ENCODE measurements at regions not wholly inside any gene's neighbourhood (a gene's known extent, or its start where the extent isn't known, plus 50 kb on each side); places are given as distances from the start of the nearest gene placed in this dataset.

DNA sequence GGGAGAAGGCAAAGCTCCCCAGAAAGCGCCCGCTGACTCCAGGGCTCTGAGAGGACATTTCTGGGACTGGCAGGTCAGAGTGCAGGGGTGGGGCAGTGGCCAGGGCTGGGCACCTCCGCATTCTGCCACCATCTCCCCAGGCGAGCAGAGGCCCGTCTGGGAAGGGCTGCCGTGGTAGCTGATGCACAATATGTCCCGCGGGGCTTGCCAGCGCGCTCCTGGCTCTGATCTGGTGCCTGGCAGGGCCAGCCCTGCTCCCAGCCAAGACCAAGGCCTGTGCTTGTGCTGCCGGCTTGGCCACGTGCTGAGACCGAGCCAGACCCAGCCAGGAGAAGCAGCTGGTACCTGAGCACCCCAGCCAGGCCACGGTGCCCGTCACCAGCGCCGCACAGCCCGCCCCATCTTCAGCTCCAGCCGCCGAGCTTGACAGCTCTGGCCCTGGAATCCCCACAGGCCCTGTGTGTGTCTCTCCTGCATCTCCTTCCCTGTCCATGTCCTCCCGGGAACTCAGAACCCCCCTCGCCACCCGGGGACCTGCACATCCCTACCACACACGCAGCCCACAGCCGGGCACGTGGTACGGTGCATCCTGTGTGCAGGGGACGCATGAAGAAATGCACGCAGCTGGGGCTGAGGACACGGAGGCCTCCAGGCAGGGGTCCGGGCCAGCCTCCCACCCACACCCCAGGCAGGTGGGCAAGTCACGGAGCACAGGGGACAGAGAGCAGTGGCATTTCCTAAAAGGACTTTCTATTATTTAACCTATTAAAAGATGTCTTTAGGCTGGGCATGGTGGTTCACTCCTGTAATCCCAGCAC lies 68.6 kb upstream of the C14orf180 start:
- TF ChIP-seq, protein P1, sequence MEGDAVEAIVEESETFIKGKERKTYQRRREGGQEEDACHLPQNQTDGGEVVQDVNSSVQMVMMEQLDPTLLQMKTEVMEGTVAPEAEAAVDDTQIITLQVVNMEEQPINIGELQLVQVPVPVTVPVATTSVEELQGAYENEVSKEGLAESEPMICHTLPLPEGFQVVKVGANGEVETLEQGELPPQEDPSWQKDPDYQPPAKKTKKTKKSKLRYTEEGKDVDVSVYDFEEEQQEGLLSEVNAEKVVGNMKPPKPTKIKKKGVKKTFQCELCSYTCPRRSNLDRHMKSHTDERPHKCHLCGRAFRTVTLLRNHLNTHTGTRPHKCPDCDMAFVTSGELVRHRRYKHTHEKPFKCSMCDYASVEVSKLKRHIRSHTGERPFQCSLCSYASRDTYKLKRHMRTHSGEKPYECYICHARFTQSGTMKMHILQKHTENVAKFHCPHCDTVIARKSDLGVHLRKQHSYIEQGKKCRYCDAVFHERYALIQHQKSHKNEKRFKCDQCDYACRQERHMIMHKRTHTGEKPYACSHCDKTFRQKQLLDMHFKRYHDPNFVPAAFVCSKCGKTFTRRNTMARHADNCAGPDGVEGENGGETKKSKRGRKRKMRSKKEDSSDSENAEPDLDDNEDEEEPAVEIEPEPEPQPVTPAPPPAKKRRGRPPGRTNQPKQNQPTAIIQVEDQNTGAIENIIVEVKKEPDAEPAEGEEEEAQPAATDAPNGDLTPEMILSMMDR (IDR thresholded peaks at IDR 0.05; ENCODE audit: borderline replicate concordance, insufficient read depth, low read depth, low read length): no peak
- no peak overlapping the region for H3K4me3 ChIP-seq (ENCODE audit: low read depth, low read length)

DNA sequence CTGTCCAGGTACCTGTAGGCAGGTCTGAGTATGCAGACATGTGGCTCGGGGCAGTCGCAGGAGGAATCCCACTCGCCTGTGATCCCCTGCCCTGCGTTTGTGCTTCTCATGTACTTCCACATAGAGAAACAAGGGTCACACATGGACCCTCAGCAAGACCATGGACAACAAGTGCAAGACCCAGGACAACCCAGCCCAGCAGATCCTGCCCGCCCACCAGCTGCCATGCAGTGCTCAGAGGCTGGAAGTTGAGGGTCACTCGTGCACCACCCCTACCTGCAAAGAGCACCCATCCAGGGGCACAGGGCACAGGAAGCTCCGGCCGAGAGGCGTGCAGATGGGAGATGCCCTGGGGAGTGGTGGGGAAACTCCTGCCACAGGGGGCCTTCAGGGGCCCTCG lies 67.5 kb upstream of the C14orf180 start:
- H3K4me3 ChIP-seq (ENCODE audit: low read depth, low read length): no peak overlapping the region
- TF ChIP-seq, protein P1 (IDR thresholded peaks at IDR 0.05; ENCODE audit: borderline replicate concordance, insufficient read depth, low read depth, low read length): no peak

DNA sequence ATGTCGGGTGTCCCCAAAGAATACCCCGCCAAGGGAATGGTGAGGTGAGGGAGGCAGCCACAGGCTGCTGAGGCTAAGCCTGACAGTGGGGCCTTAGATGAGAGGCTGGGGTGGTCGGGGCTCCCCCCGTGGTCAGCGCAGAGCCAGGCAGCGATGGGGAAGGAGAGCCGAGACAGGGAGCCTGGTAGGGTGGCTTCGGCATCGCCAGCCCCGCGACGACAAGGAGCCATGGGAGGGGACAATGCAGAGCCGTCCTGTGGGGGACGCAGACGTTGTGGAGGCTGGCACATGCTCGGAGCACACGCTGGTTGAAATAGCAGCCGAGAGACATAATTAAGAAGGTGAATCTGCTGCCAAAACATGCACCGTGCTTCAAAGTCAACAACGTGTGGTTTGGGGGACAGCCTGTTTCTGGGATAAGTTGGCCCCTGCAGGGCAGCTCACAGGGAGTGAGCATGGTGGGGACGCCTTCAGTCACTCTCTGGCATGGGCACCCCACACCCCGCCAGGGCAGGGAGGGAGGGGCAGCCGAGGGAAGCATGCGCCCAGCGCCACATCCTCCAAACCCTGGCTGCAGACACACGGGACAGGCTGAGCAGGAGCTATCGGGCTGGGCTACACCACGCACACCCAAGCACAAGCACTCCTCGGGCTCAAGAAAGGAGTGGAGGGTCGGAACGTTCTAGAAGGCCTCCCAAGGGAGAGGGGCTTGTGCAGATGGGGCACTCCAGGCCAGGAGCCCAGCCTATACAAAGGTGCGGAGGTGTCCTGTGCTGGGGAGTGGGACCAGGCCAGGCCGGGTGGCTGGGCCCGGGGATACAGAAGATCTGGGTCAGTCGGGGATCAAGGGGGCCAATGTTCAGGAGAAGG lies 66.6 kb upstream of the C14orf180 start:
- H3K4me3 ChIP-seq (ENCODE audit: low read depth, low read length): no peak overlapping the region
- TF ChIP-seq, protein P1 (IDR thresholded peaks at IDR 0.05; ENCODE audit: borderline replicate concordance, insufficient read depth, low read depth, low read length): no peak

DNA sequence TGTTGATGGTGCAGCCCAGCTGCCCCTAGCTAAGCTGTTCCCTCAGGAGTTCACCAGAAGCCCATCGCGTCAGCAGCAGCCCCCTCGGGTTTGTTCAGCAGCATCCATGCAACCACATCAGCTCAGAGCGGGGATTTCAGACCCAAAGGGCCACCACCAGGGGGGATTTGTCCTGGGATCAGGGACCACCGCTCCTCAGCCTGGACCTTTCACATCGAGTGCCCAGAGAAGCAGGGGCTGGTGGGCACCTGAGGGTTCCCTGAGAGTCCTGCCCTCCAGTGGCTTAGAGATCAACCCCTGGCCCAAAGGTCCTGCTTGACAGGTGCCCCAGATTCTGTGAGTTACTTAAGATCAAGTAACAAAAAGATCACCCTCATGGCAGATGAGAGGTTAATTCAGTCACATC lies 65.9 kb upstream of the C14orf180 start:
- TF ChIP-seq, protein P1 (IDR thresholded peaks at IDR 0.05; ENCODE audit: borderline replicate concordance, insufficient read depth, low read depth, low read length): no peak
- no peak overlapping the region for H3K4me3 ChIP-seq (ENCODE audit: low read depth, low read length)

DNA sequence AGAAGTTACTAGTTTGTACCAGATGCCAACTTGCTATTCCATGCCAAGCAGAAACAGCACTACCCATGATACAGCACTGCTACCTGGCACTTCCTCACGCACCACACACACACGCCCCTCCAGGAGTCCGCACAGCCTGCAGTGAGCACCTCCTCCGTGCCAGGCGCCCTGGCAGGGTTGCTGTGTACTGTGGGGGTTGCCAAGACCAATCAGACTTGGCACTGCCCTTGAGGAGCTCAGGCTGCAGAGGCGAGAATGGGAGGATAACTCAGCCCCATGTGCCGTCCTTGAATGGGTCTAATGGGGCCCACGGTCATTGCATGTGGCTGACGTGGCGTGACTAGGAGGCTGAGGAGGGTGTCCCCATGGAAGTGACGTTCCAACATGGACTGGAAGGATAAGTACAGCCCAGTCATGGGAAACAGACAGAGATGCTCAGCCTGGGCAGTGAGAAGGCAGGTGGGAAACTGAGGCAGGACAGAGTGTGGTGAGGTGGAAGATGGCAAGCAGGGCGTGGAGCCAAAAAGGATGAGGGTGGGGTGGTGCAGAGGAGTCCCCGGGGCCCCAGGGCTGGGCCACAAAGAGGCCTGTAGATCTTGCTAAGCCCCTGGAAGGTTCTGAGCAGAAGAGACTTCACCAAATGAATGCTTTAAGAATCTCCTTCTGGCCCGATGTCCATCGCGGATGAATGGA lies 65.3 kb upstream of the C14orf180 start:
- no peak overlapping the region for H3K4me3 ChIP-seq (ENCODE audit: low read depth, low read length)
- TF ChIP-seq, protein P1 (IDR thresholded peaks at IDR 0.05; ENCODE audit: borderline replicate concordance, insufficient read depth, low read depth, low read length): no peak

DNA sequence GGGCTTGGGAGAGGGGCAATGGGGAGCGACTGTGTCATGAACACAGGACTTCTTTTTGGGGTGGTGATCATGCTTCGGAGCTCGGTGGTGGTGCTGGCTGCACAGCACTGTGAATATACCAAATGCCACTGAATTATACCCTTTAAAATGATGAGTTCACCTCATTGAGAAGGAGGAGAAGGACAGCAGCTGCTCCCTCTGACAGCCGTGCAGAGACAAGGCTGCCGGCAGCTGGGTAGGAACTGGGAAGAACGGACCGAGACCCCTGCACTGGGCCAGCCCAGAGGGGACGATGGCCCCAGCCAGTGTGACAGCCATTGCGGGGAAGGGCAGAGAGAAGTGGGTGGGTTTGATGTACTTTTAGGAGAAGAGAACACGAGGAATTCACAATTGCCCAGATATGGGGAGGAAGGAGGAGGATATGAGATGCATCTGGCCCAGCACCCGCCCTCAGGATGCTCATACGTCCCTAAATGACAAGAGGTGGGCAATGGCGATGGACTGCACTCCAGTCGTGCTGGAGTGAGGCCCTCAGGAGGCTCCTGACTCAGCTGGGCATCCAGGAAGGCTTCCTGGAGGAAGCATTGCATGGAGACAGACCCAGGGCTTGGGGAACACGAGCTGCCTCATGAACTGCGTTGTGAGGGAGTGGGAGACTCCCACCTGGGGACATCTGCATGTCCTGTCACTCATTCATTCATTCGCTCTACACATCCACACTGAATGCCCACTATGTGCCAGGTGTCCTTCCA lies 64.3 kb upstream of the C14orf180 start:
- TF ChIP-seq, protein P1 (IDR thresholded peaks at IDR 0.05; ENCODE audit: borderline replicate concordance, insufficient read depth, low read depth, low read length): no peak
- no peak overlapping the region for H3K4me3 ChIP-seq (ENCODE audit: low read depth, low read length)

Data from GM12875 (cell line).